CD4-positive, alpha-beta T cell (primary cell): ENCODE measurements at regions not wholly inside any gene's neighbourhood (a gene's known extent, or its start where the extent isn't known, plus 50 kb on each side); places are given as distances from the start of the nearest gene placed in this dataset.

Experiments used
- ATAC-seq: fragments of 200-7000 bp; cut with Tn5 transposase; one replicate; pipeline ENCODE4 v1.10.0; 2022; ENCODE audit warnings: mild to moderate bottlenecking; ENCODE audit not compliant: poor library complexity
- CTCF ChIA-PET: fragments of 350-600 bp; sonication (Branson Sonifier 250); formaldehyde crosslinking; loops from one replicate; lab custom pipeline; 2021; ENCODE audit warnings: antibody characterized with exemption, inconsistent platforms; lab: Charles Lee
- POLR2A ChIA-PET: fragments of 350-600 bp; sonication (Branson Sonifier 250); formaldehyde crosslinking; loops from one replicate; lab custom pipeline; 2021; ENCODE audit warnings: antibody characterized with exemption, inconsistent platforms; lab: Charles Lee
- DNase-seq, 14 experiments: peaks; one replicate each; pipeline ENCODE4 v3.0.0-alpha.2; 2013 to 2020; ENCODE audit warnings: mixed read lengths in 2 of 14
- H3K27ac ChIP-seq, 2 donors: one replicate each; pipeline versions ENCODE4 v1.5.1 to v1.7.0; 2013; ENCODE audit warnings: low read length in 2 of 2, low read depth in 1 of 2, mild to moderate bottlenecking in 1 of 2
- H3K27me3 ChIP-seq, 2 experiments: 1 replicate in 1 of 2; 2 replicates in 1 of 2; pipeline versions ENCODE4 v1.6.1 to v1.7.0; 2013; ENCODE audit warnings: low read length in 2 of 2, control low read depth in 1 of 2, mild to moderate bottlenecking in 1 of 2, moderate library complexity in 1 of 2; ENCODE audit not compliant: insufficient read depth in 2 of 2, control insufficient read depth in 1 of 2
- H3K36me3 ChIP-seq: one replicate; pipeline ENCODE4 v1.6.1; 2013; ENCODE audit warnings: low read length, control low read depth; ENCODE audit not compliant: insufficient read depth
- H3K4me1 ChIP-seq: one replicate; pipeline ENCODE4 v1.6.1; 2013; ENCODE audit warnings: low read length, control low read depth; ENCODE audit not compliant: insufficient read depth
- H3K4me3 ChIP-seq: one replicate; pipeline ENCODE4 v1.5.1; 2013; ENCODE audit warnings: mild to moderate bottlenecking, low read length, moderate library complexity
- H3K9me3 ChIP-seq, 2 experiments: 1 replicate in 1 of 2; 2 replicates in 1 of 2; pipeline versions ENCODE4 v1.6.1 to v1.7.0; 2013; ENCODE audit warnings: low read length in 2 of 2, mild to moderate bottlenecking in 2 of 2, control low read depth in 1 of 2, moderate library complexity in 1 of 2; ENCODE audit not compliant: control insufficient read depth in 1 of 2, insufficient read depth in 1 of 2
- H3K27ac Mint-ChIP-seq: one replicate; pipeline ENCODE4 v1.8.0; 2020; ENCODE audit warnings: mixed read lengths
- H3K27me3 Mint-ChIP-seq: one replicate; pipeline ENCODE4 v1.8.0; 2021; ENCODE audit warnings: mixed read lengths
- H3K36me3 Mint-ChIP-seq: one replicate; pipeline ENCODE4 v1.8.0; 2021; ENCODE audit warnings: low read depth, mixed read lengths
- H3K4me1 Mint-ChIP-seq: one replicate; pipeline ENCODE4 v1.8.0; 2021; ENCODE audit warnings: low read depth, mixed read lengths
- H3K4me3 Mint-ChIP-seq: one replicate; pipeline ENCODE4 v1.8.0; 2020; ENCODE audit warnings: mild to moderate bottlenecking, mixed read lengths
- H3K9me3 Mint-ChIP-seq: one replicate; pipeline ENCODE4 v1.8.0; 2020; ENCODE audit warnings: mixed read lengths
- intact Hi-C, 2 experiments: fragments of 100-400 bp; cut with DNase I in 1 of 2; cut with micrococcal nuclease in 1 of 2; formaldehyde crosslinking; loops; one replicate each; pipeline versions ENCODE4 v1.15.1 to v1.9.0; 2023 to 2025; cut with DNase I, micrococcal nuclease
- TF ChIP-seq, protein P1 (sequence below): fragments of 200-600 bp; IDR thresholded peaks from one replicate; pipeline ENCODE4 v1.8.0; 2022; ENCODE audit warnings: antibody characterized with exemption, mild to moderate bottlenecking

DNA sequence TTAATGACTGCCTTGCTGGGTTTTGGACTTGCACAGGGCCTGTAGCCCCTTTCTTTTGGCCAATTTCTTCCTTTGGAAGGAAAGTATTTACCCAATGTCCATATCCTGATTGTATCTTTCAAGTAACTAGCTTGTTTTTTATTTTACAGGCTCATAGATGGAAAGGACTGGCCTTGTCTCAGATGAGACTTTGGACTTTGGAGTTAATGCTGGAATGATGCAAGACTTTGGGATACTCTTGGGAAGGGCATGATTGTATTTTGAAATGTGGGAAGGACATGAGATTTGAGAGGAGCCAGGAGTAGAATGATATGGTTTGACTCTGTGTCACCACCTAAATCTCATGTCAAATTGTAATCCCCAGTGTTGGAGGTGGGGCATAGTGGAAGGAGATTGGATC lies 140.1 kb downstream of the C1orf94 start:
- Histone ChIP-seq H3K27ac (no peak overlapping the region), H3K9me3 (peaks cover 8% of the 10 kb centered on the region in 2 experiments), H3K36me3 (no peaks in the 10 kb centered on the region), H3K4me1 (no peaks in the 10 kb centered on the region), H3K4me3 (no peak overlapping the region), H3K27me3 (no peaks in the 10 kb centered on the region)
- H3K9me3 Mint-ChIP-seq, result peaks cover 13% of the 10 kb centered on the region
- H3K27ac Mint-ChIP-seq, result no peak overlapping the region
- intact Hi-C loops, result no loop called here
- no peaks in the 10 kb centered on the region for H3K27me3 Mint-ChIP-seq
- H3K36me3 Mint-ChIP-seq, result no peaks in the 10 kb centered on the region
- TF ChIP-seq, protein P1, sequence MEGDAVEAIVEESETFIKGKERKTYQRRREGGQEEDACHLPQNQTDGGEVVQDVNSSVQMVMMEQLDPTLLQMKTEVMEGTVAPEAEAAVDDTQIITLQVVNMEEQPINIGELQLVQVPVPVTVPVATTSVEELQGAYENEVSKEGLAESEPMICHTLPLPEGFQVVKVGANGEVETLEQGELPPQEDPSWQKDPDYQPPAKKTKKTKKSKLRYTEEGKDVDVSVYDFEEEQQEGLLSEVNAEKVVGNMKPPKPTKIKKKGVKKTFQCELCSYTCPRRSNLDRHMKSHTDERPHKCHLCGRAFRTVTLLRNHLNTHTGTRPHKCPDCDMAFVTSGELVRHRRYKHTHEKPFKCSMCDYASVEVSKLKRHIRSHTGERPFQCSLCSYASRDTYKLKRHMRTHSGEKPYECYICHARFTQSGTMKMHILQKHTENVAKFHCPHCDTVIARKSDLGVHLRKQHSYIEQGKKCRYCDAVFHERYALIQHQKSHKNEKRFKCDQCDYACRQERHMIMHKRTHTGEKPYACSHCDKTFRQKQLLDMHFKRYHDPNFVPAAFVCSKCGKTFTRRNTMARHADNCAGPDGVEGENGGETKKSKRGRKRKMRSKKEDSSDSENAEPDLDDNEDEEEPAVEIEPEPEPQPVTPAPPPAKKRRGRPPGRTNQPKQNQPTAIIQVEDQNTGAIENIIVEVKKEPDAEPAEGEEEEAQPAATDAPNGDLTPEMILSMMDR, result no peak
- no peak for DNase-seq
- H3K4me3 Mint-ChIP-seq, result no peak overlapping the region
- no peaks in the 10 kb centered on the region for H3K4me1 Mint-ChIP-seq
- POLR2A ChIA-PET, result no interaction called here
- CTCF ChIA-PET, result no interaction called here
- no peak for ATAC-seq

- intact Hi-C loops, result no loop called here
- Histone ChIP-seq H3K36me3 (no peaks in the 10 kb centered on the region), H3K27me3 (no peaks in the 10 kb centered on the region), H3K27ac (no peak overlapping the region), H3K4me3 (no peak overlapping the region), H3K9me3 (peaks cover 8 to 14% of the 10 kb centered on the region in 2 experiments), H3K4me1 (no peaks in the 10 kb centered on the region)
- Mint-ChIP-seq H3K36me3 (no peaks in the 10 kb centered on the region), H3K4me3 (no peak overlapping the region), H3K27me3 (peaks cover 4% of the 10 kb centered on the region), H3K27ac (no peak overlapping the region), H3K4me1 (no peaks in the 10 kb centered on the region), H3K9me3 (peaks cover 5% of the 10 kb centered on the region)
- ATAC-seq, result no peak
- ChIA-PET POLR2A (no interaction called here), CTCF (no interaction called here)
- DNase-seq, result no peak
- TF ChIP-seq, protein P1, result no peak
Measured at GRCh38 chr1:34319218-34319617, 142.5 kb downstream of the C1orf94 start.

GRCh38 chr1:34320053-34320669 lies 143.5 kb downstream of the C1orf94 start:
- H3K4me1 Mint-ChIP-seq, result no peaks in the 10 kb centered on the region
- ChIA-PET POLR2A (no interaction called here), CTCF (no interaction called here)
- H3K27ac Mint-ChIP-seq, result no peak overlapping the region
- intact Hi-C loops, result no loop called here
- peaks cover 8 to 14% of the 10 kb centered on the region in 2 experiments for H3K9me3 ChIP-seq
- H3K27ac ChIP-seq, result no peak overlapping the region
- H3K27me3 ChIP-seq, result no peaks in the 10 kb centered on the region
- no peaks in the 10 kb centered on the region for H3K36me3 Mint-ChIP-seq
- TF ChIP-seq, protein P1, result no peak
- H3K4me3 ChIP-seq, result no peak overlapping the region
- H3K9me3 Mint-ChIP-seq, result peaks cover 2% of the 10 kb centered on the region
- H3K27me3 Mint-ChIP-seq, result peaks cover 8% of the 10 kb centered on the region
- no peaks in the 10 kb centered on the region for H3K4me1 ChIP-seq
- ATAC-seq (no peak), DNase-seq (no peak)
- no peak overlapping the region for H3K4me3 Mint-ChIP-seq
- no peaks in the 10 kb centered on the region for H3K36me3 ChIP-seq
